ENCODE measurements at regions not wholly inside any gene's neighbourhood (a gene's known extent, or its start where the extent isn't known, plus 50 kb on each side); places are given as distances from the start of the nearest gene placed in this dataset.

- Histone ChIP-seq H3K4me3 (ENCODE audit: low read length) (no peak overlapping the region), H3K36me3 (ENCODE audit: control insufficient read depth, low read depth, low read length) (no peaks in the 10 kb centered on the region), H3K9ac (ENCODE audit: low read length) (no peak overlapping the region), H3K27ac (ENCODE audit: low read length) (no peak overlapping the region), H3K4me1 (ENCODE audit: control insufficient read depth, low read depth, low read length) (peaks cover 21% of the 10 kb centered on the region), H3K9me3 (ENCODE audit: control insufficient read depth, low read depth, low read length) (no peaks in the 10 kb centered on the region), H3K27me3 (ENCODE audit: control insufficient read depth, insufficient read depth, low read length) (no peaks in the 10 kb centered on the region)
Observed at GRCh38 chr5:5978501-5979376, 399.6 kb downstream of the MED10 start.

GRCh38 chr5:5971203-5971602 lies 407.1 kb downstream of the MED10 start:
- H3K9me3 ChIP-seq (ENCODE audit: control insufficient read depth, low read depth, low read length) = no peaks in the 10 kb centered on the region
- no peak overlapping the region for H3K4me3 ChIP-seq (ENCODE audit: low read length)
- no peak overlapping the region for H3K27ac ChIP-seq (ENCODE audit: low read length)
- no peaks in the 10 kb centered on the region for H3K27me3 ChIP-seq (ENCODE audit: control insufficient read depth, insufficient read depth, low read length)
- H3K9ac ChIP-seq (ENCODE audit: low read length) = no peak overlapping the region
- H3K4me1 ChIP-seq (ENCODE audit: control insufficient read depth, low read depth, low read length) = no peaks in the 10 kb centered on the region
- no peaks in the 10 kb centered on the region for H3K36me3 ChIP-seq (ENCODE audit: control insufficient read depth, low read depth, low read length)

- Histone ChIP-seq H3K9me3 (ENCODE audit: control insufficient read depth, low read depth, low read length) (no peaks in the 10 kb centered on the region), H3K9ac (ENCODE audit: low read length) (no peak overlapping the region), H3K4me1 (ENCODE audit: control insufficient read depth, low read depth, low read length) (no peaks in the 10 kb centered on the region), H3K27ac (ENCODE audit: low read length) (no peak overlapping the region), H3K36me3 (ENCODE audit: control insufficient read depth, low read depth, low read length) (no peaks in the 10 kb centered on the region), H3K4me3 (ENCODE audit: low read length) (no peak overlapping the region), H3K27me3 (ENCODE audit: control insufficient read depth, insufficient read depth, low read length) (no peaks in the 10 kb centered on the region)
Observed at GRCh38 chr5:5969942-5970483, 408.3 kb downstream of the MED10 start.

GRCh38 chr5:5968981-5969380 lies 409.4 kb downstream of the MED10 start:
- H3K36me3 ChIP-seq (ENCODE audit: control insufficient read depth, low read depth, low read length) = no peaks in the 10 kb centered on the region
- H3K4me1 ChIP-seq (ENCODE audit: control insufficient read depth, low read depth, low read length) = no peaks in the 10 kb centered on the region
- no peaks in the 10 kb centered on the region for H3K9me3 ChIP-seq (ENCODE audit: control insufficient read depth, low read depth, low read length)
- no peaks in the 10 kb centered on the region for H3K27me3 ChIP-seq (ENCODE audit: control insufficient read depth, insufficient read depth, low read length)
- no peak overlapping the region for H3K4me3 ChIP-seq (ENCODE audit: low read length)
- no peak overlapping the region for H3K27ac ChIP-seq (ENCODE audit: low read length)
- H3K9ac ChIP-seq (ENCODE audit: low read length) = no peak overlapping the region

- Histone ChIP-seq H3K36me3 (ENCODE audit: control insufficient read depth, low read depth, low read length) (no peaks in the 10 kb centered on the region), H3K4me3 (ENCODE audit: low read length) (no peak overlapping the region), H3K9ac (ENCODE audit: low read length) (no peak overlapping the region), H3K27ac (ENCODE audit: low read length) (no peak overlapping the region), H3K4me1 (ENCODE audit: control insufficient read depth, low read depth, low read length) (no peaks in the 10 kb centered on the region), H3K27me3 (ENCODE audit: control insufficient read depth, insufficient read depth, low read length) (no peaks in the 10 kb centered on the region), H3K9me3 (ENCODE audit: control insufficient read depth, low read depth, low read length) (no peaks in the 10 kb centered on the region)
Observed at GRCh38 chr5:5967944-5968343, 410.4 kb downstream of the MED10 start.

GRCh38 chr5:5967373-5967772 lies 411.0 kb downstream of the MED10 start:
- Histone ChIP-seq H3K9me3 (ENCODE audit: control insufficient read depth, low read depth, low read length) (no peaks in the 10 kb centered on the region), H3K27me3 (ENCODE audit: control insufficient read depth, insufficient read depth, low read length) (no peaks in the 10 kb centered on the region), H3K36me3 (ENCODE audit: control insufficient read depth, low read depth, low read length) (no peaks in the 10 kb centered on the region), H3K9ac (ENCODE audit: low read length) (no peak overlapping the region), H3K27ac (ENCODE audit: low read length) (no peak overlapping the region), H3K4me1 (ENCODE audit: control insufficient read depth, low read depth, low read length) (no peaks in the 10 kb centered on the region), H3K4me3 (ENCODE audit: low read length) (no peak overlapping the region)

- no peaks in the 10 kb centered on the region for H3K27me3 ChIP-seq (ENCODE audit: control insufficient read depth, insufficient read depth, low read length)
- no peaks in the 10 kb centered on the region for H3K9me3 ChIP-seq (ENCODE audit: control insufficient read depth, low read depth, low read length)
- H3K36me3 ChIP-seq (ENCODE audit: control insufficient read depth, low read depth, low read length) = no peaks in the 10 kb centered on the region
- no peak overlapping the region for H3K4me3 ChIP-seq (ENCODE audit: low read length)
- H3K4me1 ChIP-seq (ENCODE audit: control insufficient read depth, low read depth, low read length) = no peaks in the 10 kb centered on the region
- no peak overlapping the region for H3K27ac ChIP-seq (ENCODE audit: low read length)
- H3K9ac ChIP-seq (ENCODE audit: low read length) = no peak overlapping the region
Observed at GRCh38 chr5:5965132-5965531, 413.2 kb downstream of the MED10 start.

- H3K9me3 ChIP-seq (ENCODE audit: control insufficient read depth, low read depth, low read length) = no peaks in the 10 kb centered on the region
- no peak overlapping the region for H3K27ac ChIP-seq (ENCODE audit: low read length)
- no peak overlapping the region for H3K9ac ChIP-seq (ENCODE audit: low read length)
- no peaks in the 10 kb centered on the region for H3K4me1 ChIP-seq (ENCODE audit: control insufficient read depth, low read depth, low read length)
- H3K27me3 ChIP-seq (ENCODE audit: control insufficient read depth, insufficient read depth, low read length) = no peaks in the 10 kb centered on the region
- H3K4me3 ChIP-seq (ENCODE audit: low read length) = no peak overlapping the region
- H3K36me3 ChIP-seq (ENCODE audit: control insufficient read depth, low read depth, low read length) = no peaks in the 10 kb centered on the region
Observed at GRCh38 chr5:5964347-5964746, 414.0 kb downstream of the MED10 start.

- no peaks in the 10 kb centered on the region for H3K27me3 ChIP-seq (ENCODE audit: control insufficient read depth, insufficient read depth, low read length)
- H3K9me3 ChIP-seq (ENCODE audit: control insufficient read depth, low read depth, low read length) = peaks cover 11% of the 10 kb centered on the region
- no peaks in the 10 kb centered on the region for H3K4me1 ChIP-seq (ENCODE audit: control insufficient read depth, low read depth, low read length)
Observed at GRCh38 chr5:5957737-5958136, 420.6 kb downstream of the MED10 start.

GRCh38 chr5:5954275-5954598 lies 424.1 kb downstream of the MED10 start:
- Histone ChIP-seq H3K27me3 (ENCODE audit: control insufficient read depth, insufficient read depth, low read length) (no peaks in the 10 kb centered on the region), H3K27ac (ENCODE audit: low read length) (no peak overlapping the region), H3K4me3 (ENCODE audit: low read length) (no peak overlapping the region), H3K9me3 (ENCODE audit: control insufficient read depth, low read depth, low read length) (peaks cover 11% of the 10 kb centered on the region), H3K9ac (ENCODE audit: low read length) (no peak overlapping the region), H3K4me1 (ENCODE audit: control insufficient read depth, low read depth, low read length) (no peaks in the 10 kb centered on the region), H3K36me3 (ENCODE audit: control insufficient read depth, low read depth, low read length) (no peaks in the 10 kb centered on the region)

More at GRCh38 chr5:5957737-5958136, 420.6 kb downstream of the MED10 start:
- H3K4me3 ChIP-seq (ENCODE audit: low read length) = no peak overlapping the region
- no peak overlapping the region for H3K27ac ChIP-seq (ENCODE audit: low read length)
- no peaks in the 10 kb centered on the region for H3K36me3 ChIP-seq (ENCODE audit: control insufficient read depth, low read depth, low read length)
- no peak overlapping the region for H3K9ac ChIP-seq (ENCODE audit: low read length)

GRCh38 chr5:5953584-5954274 lies 424.6 kb downstream of the MED10 start:
- Histone ChIP-seq H3K27me3 (ENCODE audit: control insufficient read depth, insufficient read depth, low read length) (no peaks in the 10 kb centered on the region), H3K27ac (ENCODE audit: low read length) (no peak overlapping the region), H3K4me3 (ENCODE audit: low read length) (no peak overlapping the region), H3K9ac (ENCODE audit: low read length) (no peak overlapping the region), H3K9me3 (ENCODE audit: control insufficient read depth, low read depth, low read length) (peaks cover 11% of the 10 kb centered on the region), H3K4me1 (ENCODE audit: control insufficient read depth, low read depth, low read length) (no peaks in the 10 kb centered on the region), H3K36me3 (ENCODE audit: control insufficient read depth, low read depth, low read length) (no peaks in the 10 kb centered on the region)
